DND-41 (cell line): ENCODE measurements at regions not wholly inside any gene's neighbourhood (a gene's known extent, or its start where the extent isn't known, plus 50 kb on each side); places are given as distances from the start of the nearest gene placed in this dataset.

Source experiments
- ATAC-seq: fragments of 200-7000 bp; cut with Tn5 transposase; 3 replicates; pipeline ENCODE4 v1.9.1; 2021; ENCODE audit warnings: low read depth; ENCODE audit not compliant: insufficient read depth
- DNase-seq: peaks from one replicate; pipeline ENCODE4 v3.0.0-alpha.2; 2020
- H2AFZ ChIP-seq: 2 replicates; pipeline ENCODE4 v1.6.0; 2012; ENCODE audit warnings: low read depth, low read length
- H3K27ac ChIP-seq: 2 replicates; pipeline ENCODE4 v1.5.1; 2012; ENCODE audit warnings: low read length, inconsistent platforms
- H3K27me3 ChIP-seq: fragments of 200-600 bp; sonication (generic); 2 replicates; pipeline ENCODE4 v1.6.0; 2012; ENCODE audit warnings: low read length, mild to moderate bottlenecking, inconsistent platforms; ENCODE audit not compliant: insufficient read depth, poor library complexity
- H3K36me3 ChIP-seq: 2 replicates; pipeline ENCODE4 v1.5.1; 2012; ENCODE audit warnings: low read length, inconsistent platforms; ENCODE audit not compliant: insufficient read depth
- H3K4me1 ChIP-seq: 2 replicates; pipeline ENCODE4 v1.5.1; 2012; ENCODE audit warnings: mild to moderate bottlenecking, low read length; ENCODE audit not compliant: insufficient read depth
- H3K4me2 ChIP-seq: 2 replicates; pipeline ENCODE4 v1.6.0; 2012; ENCODE audit warnings: mild to moderate bottlenecking, moderate library complexity, low read length, inconsistent platforms; ENCODE audit not compliant: insufficient read depth
- H3K4me3 ChIP-seq, 2 experiments: fragments of 200-600 bp in 1 of 2; shearing (Covaris generic) in 1 of 2; 2 replicates each; pipeline ENCODE4 v1.5.1; 2012 to 2016; ENCODE audit warnings: inconsistent platforms in 2 of 2, low read length in 2 of 2, mild to moderate bottlenecking in 2 of 2, low read depth in 1 of 2, moderate library complexity in 1 of 2
- H3K79me2 ChIP-seq: 2 replicates; pipeline ENCODE4 v1.6.0; 2012; ENCODE audit warnings: low read length, inconsistent platforms; ENCODE audit not compliant: insufficient read depth
- H3K9ac ChIP-seq: 2 replicates; pipeline ENCODE4 v1.6.0; 2012; ENCODE audit warnings: low read depth, mild to moderate bottlenecking, inconsistent platforms, low read length, moderate library complexity
- H3K9me3 ChIP-seq: 2 replicates; pipeline ENCODE4 v1.5.1; 2012; ENCODE audit warnings: low read length, moderate library complexity, mild to moderate bottlenecking, inconsistent platforms; ENCODE audit not compliant: insufficient read depth, severe bottlenecking
- H4K20me1 ChIP-seq: 2 replicates; pipeline ENCODE4 v1.6.0; 2012; ENCODE audit warnings: low read length; ENCODE audit not compliant: insufficient read depth
- EZH2 ChIP-seq: IDR thresholded peaks from 3 replicates; pipeline ENCODE4 v1.6.1; 2012; ENCODE audit warnings: borderline replicate concordance, low read depth, mild to moderate bottlenecking, moderate library complexity, low read length, inconsistent platforms; ENCODE audit not compliant: severe bottlenecking
- TF ChIP-seq, protein P1 (sequence below): IDR thresholded peaks from 2 replicates; pipeline ENCODE4 v1.5.1; 2012; ENCODE audit warnings: borderline replicate concordance, low read length, moderate library complexity, mild to moderate bottlenecking; ENCODE audit not compliant: poor library complexity, severe bottlenecking; ENCODE audit errors: extremely low read depth

GRCh38 chr6:12476484-12476883, 186.3 kb downstream of the EDN1 start:
- no peak for ATAC-seq
- Histone ChIP-seq H3K27me3 (no peaks in the 10 kb centered on the region), H4K20me1 (no peaks in the 10 kb centered on the region), H3K9ac (no peak overlapping the region), H3K9me3 (no peaks in the 10 kb centered on the region), H3K27ac (no peak overlapping the region), H3K4me2 (no peak overlapping the region), H3K79me2 (no peaks in the 10 kb centered on the region), H3K4me1 (no peaks in the 10 kb centered on the region), H3K36me3 (no peaks in the 10 kb centered on the region), H2AFZ (no peak overlapping the region), H3K4me3 (no peak overlapping the region)
- TF ChIP-seq, protein P1, sequence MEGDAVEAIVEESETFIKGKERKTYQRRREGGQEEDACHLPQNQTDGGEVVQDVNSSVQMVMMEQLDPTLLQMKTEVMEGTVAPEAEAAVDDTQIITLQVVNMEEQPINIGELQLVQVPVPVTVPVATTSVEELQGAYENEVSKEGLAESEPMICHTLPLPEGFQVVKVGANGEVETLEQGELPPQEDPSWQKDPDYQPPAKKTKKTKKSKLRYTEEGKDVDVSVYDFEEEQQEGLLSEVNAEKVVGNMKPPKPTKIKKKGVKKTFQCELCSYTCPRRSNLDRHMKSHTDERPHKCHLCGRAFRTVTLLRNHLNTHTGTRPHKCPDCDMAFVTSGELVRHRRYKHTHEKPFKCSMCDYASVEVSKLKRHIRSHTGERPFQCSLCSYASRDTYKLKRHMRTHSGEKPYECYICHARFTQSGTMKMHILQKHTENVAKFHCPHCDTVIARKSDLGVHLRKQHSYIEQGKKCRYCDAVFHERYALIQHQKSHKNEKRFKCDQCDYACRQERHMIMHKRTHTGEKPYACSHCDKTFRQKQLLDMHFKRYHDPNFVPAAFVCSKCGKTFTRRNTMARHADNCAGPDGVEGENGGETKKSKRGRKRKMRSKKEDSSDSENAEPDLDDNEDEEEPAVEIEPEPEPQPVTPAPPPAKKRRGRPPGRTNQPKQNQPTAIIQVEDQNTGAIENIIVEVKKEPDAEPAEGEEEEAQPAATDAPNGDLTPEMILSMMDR: no peak
- no peak for TF ChIP-seq EZH2
- DNase-seq: no peak

DNA sequence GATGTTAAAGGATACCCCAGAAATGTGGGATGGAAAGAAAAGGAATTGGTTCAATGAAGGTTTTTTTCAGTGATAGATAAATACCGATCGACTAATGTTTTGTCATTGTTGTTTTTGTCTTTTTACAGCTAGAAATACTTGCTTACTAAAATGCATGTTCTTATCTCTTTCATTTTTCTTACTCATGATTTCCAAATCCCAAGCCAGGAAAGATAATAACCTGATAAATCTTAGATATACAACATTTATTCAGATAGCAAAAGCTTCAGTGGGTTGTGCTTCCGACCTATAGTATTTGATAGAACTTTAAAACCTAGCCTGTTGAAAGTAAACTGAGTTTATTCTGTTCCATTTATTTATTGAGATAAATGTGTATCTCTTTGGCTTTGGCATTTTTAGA, 187.5 kb downstream of the EDN1 start:
- Histone ChIP-seq H3K9me3 (no peaks in the 10 kb centered on the region), H3K27ac (no peak overlapping the region), H3K36me3 (no peaks in the 10 kb centered on the region), H3K27me3 (no peaks in the 10 kb centered on the region), H3K4me2 (no peak overlapping the region), H3K4me1 (no peaks in the 10 kb centered on the region), H3K9ac (no peak overlapping the region), H3K79me2 (no peaks in the 10 kb centered on the region), H2AFZ (no peak overlapping the region), H4K20me1 (no peaks in the 10 kb centered on the region), H3K4me3 (no peak overlapping the region)
- TF ChIP-seq EZH2: no peak
- TF ChIP-seq, protein P1: no peak
- ATAC-seq (no peak), DNase-seq (no peak)

DNA sequence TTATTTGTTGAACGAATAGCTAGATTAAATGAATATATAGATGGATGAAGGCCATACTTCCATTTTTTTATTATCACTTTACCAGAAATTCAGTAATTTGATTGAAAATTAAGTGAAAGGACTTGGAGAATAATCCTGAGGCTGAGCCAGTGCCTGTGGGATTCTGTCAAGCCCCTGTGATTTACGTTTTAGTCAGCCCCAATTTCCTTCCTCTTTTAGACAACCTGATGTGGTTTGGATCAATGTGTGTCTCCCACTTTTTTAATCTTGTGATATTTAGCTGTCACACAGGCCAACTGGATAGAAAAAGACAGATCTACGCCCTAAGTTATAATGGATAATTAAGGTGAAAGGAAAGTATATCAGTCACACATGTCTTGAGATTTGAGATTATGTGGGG, 188.8 kb downstream of the EDN1 start:
- Histone ChIP-seq H3K4me1 (no peaks in the 10 kb centered on the region), H3K9me3 (no peaks in the 10 kb centered on the region), H3K4me3 (no peak overlapping the region), H3K36me3 (no peaks in the 10 kb centered on the region), H3K79me2 (no peaks in the 10 kb centered on the region), H3K27ac (no peak overlapping the region), H4K20me1 (no peaks in the 10 kb centered on the region), H3K27me3 (no peaks in the 10 kb centered on the region), H3K9ac (no peak overlapping the region), H2AFZ (no peak overlapping the region), H3K4me2 (no peak overlapping the region)
- no peak for DNase-seq
- TF ChIP-seq, protein P1: no peak
- no peak for TF ChIP-seq EZH2
- no peak for ATAC-seq

GRCh38 chr6:12479451-12479850, 189.3 kb downstream of the EDN1 start:
- Histone ChIP-seq H3K36me3 (no peaks in the 10 kb centered on the region), H4K20me1 (no peaks in the 10 kb centered on the region), H3K9me3 (no peaks in the 10 kb centered on the region), H3K4me2 (no peak overlapping the region), H2AFZ (no peak overlapping the region), H3K4me3 (no peak overlapping the region), H3K27me3 (no peaks in the 10 kb centered on the region), H3K9ac (no peak overlapping the region), H3K27ac (no peak overlapping the region), H3K4me1 (no peaks in the 10 kb centered on the region), H3K79me2 (no peaks in the 10 kb centered on the region)
- ATAC-seq (no peak), DNase-seq (no peak)
- TF ChIP-seq EZH2: no peak
- TF ChIP-seq, protein P1: no peak
